D721Med (cell line): ENCODE measurements at regions not wholly inside any gene's neighbourhood (a gene's known extent, or its start where the extent isn't known, plus 50 kb on each side); places are given as distances from the start of the nearest gene placed in this dataset.

Experiments
- DNase-seq: peaks from one replicate; pipeline ENCODE4 v3.0.0; 2011; ENCODE audit warnings: low spot score; ENCODE audit not compliant: insufficient read length
- FAIRE-seq: peaks from 2 replicates; lab custom pipeline; 2011; peaks lifted over from hg19 to GRCh38; lab: Jason Lieb, UNC
- CTCF ChIP-seq: IDR thresholded peaks from 2 replicates; pipeline ENCODE4 v1.5.1; 2012; ENCODE audit warnings: mild to moderate bottlenecking, control low read depth; ENCODE audit not compliant: insufficient read depth; ENCODE audit errors: missing control alignments

GRCh38 chr20:52447225-52447551, 255.6 kb upstream of the ZFP64 start:
- DNase-seq = no peak
- FAIRE-seq = no peak
- no peak for TF ChIP-seq CTCF

- FAIRE-seq (no peak), DNase-seq (no peak)
- no peak for TF ChIP-seq CTCF
Measured at GRCh38 chr20:52446421-52447224, 255.0 kb upstream of the ZFP64 start.

- DNase-seq = no peak
- no peak for TF ChIP-seq CTCF
- no peak for FAIRE-seq
Measured at GRCh38 chr20:52444455-52444854, 252.9 kb upstream of the ZFP64 start.

GRCh38 chr20:52443874-52444273, 252.3 kb upstream of the ZFP64 start:
- TF ChIP-seq CTCF = no peak
- FAIRE-seq (no peak), DNase-seq (no peak)

- DNase-seq (no peak), FAIRE-seq (no peak)
- no peak for TF ChIP-seq CTCF
Measured at GRCh38 chr20:52441710-52442109, 250.1 kb upstream of the ZFP64 start.

- DNase-seq (no peak), FAIRE-seq (no peak)
- no peak for TF ChIP-seq CTCF
Measured at GRCh38 chr20:52439375-52439774, 247.8 kb upstream of the ZFP64 start.

- no peak for FAIRE-seq
- DNase-seq = no peak
- TF ChIP-seq CTCF = no peak
Measured at GRCh38 chr20:52438326-52438963, 246.9 kb upstream of the ZFP64 start.
